Fibroblast of pulmonary artery (primary cell): ENCODE measurements at regions not wholly inside any gene's neighbourhood (a gene's known extent, or its start where the extent isn't known, plus 50 kb on each side); places are given as distances from the start of the nearest gene placed in this dataset.

Source experiments
- DNase-seq: peaks from one replicate; pipeline ENCODE4 v3.0.0-alpha.2; 2010; ENCODE audit warnings: low read depth
- H3K4me3 ChIP-seq: replicated peaks from 2 replicates; pipeline ENCODE4 v1.5.1; 2011; ENCODE audit warnings: low read depth, mild to moderate bottlenecking, control low read depth, low read length, moderate library complexity
- CTCF ChIP-seq: IDR thresholded peaks from 2 replicates; pipeline ENCODE4 v1.5.1; 2011; ENCODE audit warnings: mild to moderate bottlenecking, control low read depth, low read length, inconsistent platforms; ENCODE audit errors: missing control alignments

GRCh38 chr9:107147134-107147533, 135.9 kb upstream of the RAD23B start:
- H3K4me3 ChIP-seq = no peak overlapping the region
- DNase-seq = no peak
- no peak for TF ChIP-seq CTCF

- DNase-seq = no peak
- no peak overlapping the region for H3K4me3 ChIP-seq
- no peak for TF ChIP-seq CTCF
Observed at GRCh38 chr9:107148216-107148615, 134.9 kb upstream of the RAD23B start.

GRCh38 chr9:107149756-107150155, 133.3 kb upstream of the RAD23B start:
- no peak for DNase-seq
- no peak overlapping the region for H3K4me3 ChIP-seq
- no peak for TF ChIP-seq CTCF

GRCh38 chr9:107153336-107153735, 129.7 kb upstream of the RAD23B start:
- TF ChIP-seq CTCF = no peak
- H3K4me3 ChIP-seq = no peak overlapping the region
- no peak for DNase-seq

- no peak overlapping the region for H3K4me3 ChIP-seq
- no peak for TF ChIP-seq CTCF
- DNase-seq = no peak
Observed at GRCh38 chr9:107154291-107154690, 128.8 kb upstream of the RAD23B start.

GRCh38 chr9:107154766-107155165, 128.3 kb upstream of the RAD23B start:
- H3K4me3 ChIP-seq = no peak overlapping the region
- TF ChIP-seq CTCF = no peak
- DNase-seq = no peak

- TF ChIP-seq CTCF = peak; percentile 23
- H3K4me3 ChIP-seq = no peak overlapping the region
- DNase-seq = no peak
Observed at GRCh38 chr9:107155244-107155817, 127.7 kb upstream of the RAD23B start.
